ENCODE measurements at regions not wholly inside any gene's neighbourhood (a gene's known extent, or its start where the extent isn't known, plus 50 kb on each side); places are given as distances from the start of the nearest gene placed in this dataset.

- TF ChIP-seq CTCF (conservative IDR thresholded peaks at IDR 0.05; ENCODE audit: low read length) = no peak
- no peak for TF ChIP-seq EZH2phosphoT487 (IDR thresholded peaks at IDR 0.05; ENCODE audit: borderline replicate concordance)
Observed at GRCh38 chr2:116133381-116133942, 1681.0 kb upstream of the DDX18 start.

Measured in Loucy (cell line).